Gastroesophageal sphincter (tissue), 4 donors: ENCODE measurements at regions not wholly inside any gene's neighbourhood (a gene's known extent, or its start where the extent isn't known, plus 50 kb on each side); places are given as distances from the start of the nearest gene placed in this dataset.

Source experiments
- ATAC-seq: fragments of 150-250 bp; one replicate; pipeline ENCODE4 v1.9.1; 2016; ENCODE audit warnings: mild to moderate bottlenecking, moderate library complexity
- H3K27ac ChIP-seq, 4 donors: fragments of 200-600 bp; sonication (generic) in 3 of 4; 1 replicate in 3 of 4; 2 replicates in 1 of 4; pipeline ENCODE4 v1.5.1; 2016 to 2019
- H3K27me3 ChIP-seq: fragments of 200-600 bp; sonication (generic); one replicate; pipeline ENCODE4 v1.5.1; 2019
- H3K36me3 ChIP-seq, 2 donors: fragments of 200-600 bp; sonication (generic); one replicate each; pipeline ENCODE4 v1.5.1; 2019; ENCODE audit warnings: control low read depth in 1 of 2
- H3K4me1 ChIP-seq, 3 donors: fragments of 200-600 bp; sonication (generic); 1 replicate in 2 of 3; 2 replicates in 1 of 3; pipeline ENCODE4 v1.5.1; 2016 to 2019; ENCODE audit warnings: control low read depth in 2 of 3
- H3K4me3 ChIP-seq, 2 donors: fragments of 200-600 bp; sonication (generic); one replicate each; pipeline ENCODE4 v1.5.1; 2019; ENCODE audit warnings: mild to moderate bottlenecking in 1 of 2, moderate library complexity in 1 of 2
- H3K9me3 ChIP-seq, 3 donors: fragments of 200-600 bp; sonication (generic); one replicate each; pipeline ENCODE4 v1.5.1; 2017 to 2019; ENCODE audit warnings: control low read depth in 2 of 3
- CTCF ChIP-seq, 4 experiments: fragments of 200-600 bp in 2 of 4; fragments of 450-650 bp in 2 of 4; sonication (generic) in 1 of 4; IDR thresholded peaks; one replicate each; pipeline ENCODE4 v1.5.1; 2017 to 2019; ENCODE audit warnings: antibody characterized with exemption in 4 of 4, mild to moderate bottlenecking in 2 of 4, moderate library complexity in 2 of 4
- EP300 ChIP-seq: sonication (generic); formaldehyde crosslinking; IDR thresholded peaks from one replicate; pipeline ENCODE4 v1.6.1; 2017; ENCODE audit warnings: antibody characterized with exemption, mild to moderate bottlenecking
- POLR2A ChIP-seq, 2 donors: fragments of 450-650 bp; IDR thresholded peaks; one replicate each; pipeline ENCODE4 v1.6.1; 2017; ENCODE audit warnings: antibody characterized with exemption in 2 of 2, mild to moderate bottlenecking in 2 of 2, moderate library complexity in 1 of 2
- POLR2AphosphoS5 ChIP-seq: sonication (generic); formaldehyde crosslinking; IDR thresholded peaks from one replicate; pipeline ENCODE4 v1.6.1; 2017; ENCODE audit warnings: antibody characterized with exemption
- WGBS, 2 donors: methylation state at CpG; one replicate each; pipeline ENCODE4 v1.1.5; 2018; ENCODE audit warnings: low coverage in 1 of 2; 5-methylcytosine and 5-hydroxymethylcytosine counted together

GRCh38 chrX:40501164-40501855 lies 79.5 kb upstream of the ATP6AP2 start:
- no peak for ATAC-seq
- WGBS, 2 donors, result 83 to 90% methylated on average over 1 to 2 of the region's 11 CpGs
- no peaks in the 10 kb centered on the region for H3K9me3 ChIP-seq
- H3K27ac ChIP-seq, result no peak overlapping the region
- H3K4me1 ChIP-seq, result no peaks in the 10 kb centered on the region
- H3K4me3 ChIP-seq, result no peak overlapping the region
- TF ChIP-seq EP300, result no peak
- no peak for TF ChIP-seq POLR2A (IDR thresholded peaks at IDR 0.05)
- no peak for TF ChIP-seq CTCF (IDR thresholded peaks at IDR 0.05)
- TF ChIP-seq POLR2AphosphoS5, result no peak
- H3K27me3 ChIP-seq, result no peaks in the 10 kb centered on the region
- H3K36me3 ChIP-seq, result no peaks in the 10 kb centered on the region

- Histone ChIP-seq H3K36me3 (no peaks in the 10 kb centered on the region), H3K9me3 (peaks cover 0 to 4% (median 0%) of the 10 kb centered on the region in 3 donors), H3K4me3 (no peak overlapping the region), H3K4me1 (no peaks in the 10 kb centered on the region), H3K27me3 (no peaks in the 10 kb centered on the region), H3K27ac (no peak overlapping the region)
- no peak for TF ChIP-seq EP300
- no peak for TF ChIP-seq CTCF (IDR thresholded peaks at IDR 0.05)
- TF ChIP-seq POLR2A (IDR thresholded peaks at IDR 0.05), result no peak
- no peak for TF ChIP-seq POLR2AphosphoS5
- ATAC-seq, result no peak
- WGBS, 2 donors, result 40% methylated on average over 1 of the region's 4 CpGs; no CpG with 5 or more reads in 1 of the 2 donors
Observed at GRCh38 chrX:40496728-40497127, 84.0 kb upstream of the ATP6AP2 start.

- no peak overlapping the region for H3K4me3 ChIP-seq
- no peaks in the 10 kb centered on the region for H3K27me3 ChIP-seq
- no CpG with 5 or more reads among the region's 1 CpG for WGBS, 2 donors
- no peaks in the 10 kb centered on the region for H3K36me3 ChIP-seq
- no peak for ATAC-seq
- H3K27ac ChIP-seq, result no peak overlapping the region
- no peak for TF ChIP-seq CTCF (IDR thresholded peaks at IDR 0.05)
- no peak for TF ChIP-seq POLR2AphosphoS5
- no peak for TF ChIP-seq EP300
- H3K4me1 ChIP-seq, result no peaks in the 10 kb centered on the region
- H3K9me3 ChIP-seq, result peaks cover 0 to 4% (median 0%) of the 10 kb centered on the region in 3 donors
Observed at GRCh38 chrX:40495659-40496058, 85.1 kb upstream of the ATP6AP2 start.

GRCh38 chrX:40494005-40494404 lies 86.8 kb upstream of the ATP6AP2 start:
- Histone ChIP-seq H3K4me3 (no peak overlapping the region), H3K9me3 (peaks cover 0 to 4% (median 0%) of the 10 kb centered on the region in 3 donors), H3K36me3 (no peaks in the 10 kb centered on the region), H3K27ac (no peak overlapping the region), H3K4me1 (no peaks in the 10 kb centered on the region), H3K27me3 (no peaks in the 10 kb centered on the region)
- no peak for ATAC-seq
- TF ChIP-seq POLR2AphosphoS5 (no peak), CTCF (IDR thresholded peaks at IDR 0.05) (no peak), EP300 (no peak), POLR2A (IDR thresholded peaks at IDR 0.05) (no peak)
- WGBS, 2 donors, result 79 to 90% methylated on average over 2 of the region's 2 CpGs

GRCh38 chrX:40488296-40488695 lies 92.5 kb upstream of the ATP6AP2 start:
- ATAC-seq, result no peak
- H3K27ac ChIP-seq, result no peak overlapping the region
- no peaks in the 10 kb centered on the region for H3K4me1 ChIP-seq
- H3K27me3 ChIP-seq, result no peaks in the 10 kb centered on the region
- H3K36me3 ChIP-seq, result no peaks in the 10 kb centered on the region
- WGBS, 2 donors, result 81 to 93% methylated on average over 2 to 3 of the region's 4 CpGs
- TF ChIP-seq POLR2AphosphoS5, result no peak
- no peak for TF ChIP-seq POLR2A (IDR thresholded peaks at IDR 0.05)
- no peak for TF ChIP-seq CTCF (IDR thresholded peaks at IDR 0.05)
- TF ChIP-seq EP300, result no peak
- H3K4me3 ChIP-seq, result no peak overlapping the region
- H3K9me3 ChIP-seq, result peaks cover 0 to 5% (median 0%) of the 10 kb centered on the region in 3 donors
